GM23248 (cell line): ENCODE measurements at regions not wholly inside any gene's neighbourhood (a gene's known extent, or its start where the extent isn't known, plus 50 kb on each side); places are given as distances from the start of the nearest gene placed in this dataset.

Experiments used
- EZH2 ChIP-seq: fragments of 200-600 bp; sonication (generic); IDR thresholded peaks from 2 replicates; pipeline ENCODE4 v1.6.1; 2018; ENCODE audit warnings: antibody characterized with exemption, mild to moderate bottlenecking; ENCODE audit not compliant: insufficient read depth, poor library complexity, severe bottlenecking
- EZH2phosphoT487 ChIP-seq: fragments of 200-600 bp; sonication (generic); IDR thresholded peaks from 2 replicates; pipeline ENCODE4 v1.6.1; 2018; ENCODE audit warnings: antibody characterized with exemption, moderate library complexity, mild to moderate bottlenecking, low read depth; ENCODE audit not compliant: insufficient read depth

- TF ChIP-seq EZH2 (no peak), EZH2phosphoT487 (no peak)
These were observed 1738.2 kb upstream of the MIR17HG start for GRCh38 chr13:89609318-89609717.
